RWPE2 (cell line): ENCODE measurements at regions not wholly inside any gene's neighbourhood (a gene's known extent, or its start where the extent isn't known, plus 50 kb on each side); places are given as distances from the start of the nearest gene placed in this dataset.
A peak's percentile ranks its signal among the peaks of the same experiment; 100 is the strongest.

Source experiments
- ATAC-seq: fragments of 200-7000 bp; cut with Tn5 transposase; 3 replicates; pipeline ENCODE4 v1.9.1; 2021; ENCODE audit warnings: low read depth
- DNase-seq: peaks from one replicate; pipeline ENCODE4 v3.0.0-alpha.2; 2020; ENCODE audit warnings: low spot score
- H3K27ac ChIP-seq: fragments of 450-650 bp; 2 replicates; pipeline ENCODE4 v1.5.1; 2017; ENCODE audit warnings: mild to moderate bottlenecking; ENCODE audit not compliant: poor library complexity, severe bottlenecking
- H3K27me3 ChIP-seq: fragments of 250-450 bp; sonication (Bioruptor Pico); 2 replicates; pipeline ENCODE4 v1.5.1; 2021; ENCODE audit warnings: mild to moderate bottlenecking, moderate library complexity; ENCODE audit not compliant: insufficient read depth, poor library complexity, severe bottlenecking
- H3K36me3 ChIP-seq: fragments of 250-450 bp; sonication (Bioruptor Pico); 2 replicates; pipeline ENCODE4 v1.5.1; 2020; ENCODE audit warnings: low read depth, mild to moderate bottlenecking, moderate library complexity
- H3K4me1 ChIP-seq: fragments of 250-450 bp; sonication (Bioruptor Pico); 2 replicates; pipeline ENCODE4 v1.5.1; 2021; ENCODE audit warnings: mild to moderate bottlenecking, moderate library complexity; ENCODE audit not compliant: insufficient read depth, poor library complexity, severe bottlenecking
- H3K4me3 ChIP-seq: fragments of 250-450 bp; sonication (Bioruptor Pico); 2 replicates; pipeline ENCODE4 v1.5.1; 2021; ENCODE audit warnings: mild to moderate bottlenecking, moderate library complexity; ENCODE audit not compliant: severe bottlenecking
- H3K9me3 ChIP-seq: fragments of 250-450 bp; sonication (Bioruptor Pico); 2 replicates; pipeline ENCODE4 v1.5.1; 2021; ENCODE audit warnings: mild to moderate bottlenecking, moderate library complexity; ENCODE audit not compliant: severe bottlenecking
- TF ChIP-seq, protein P1 (sequence below): fragments of 450-650 bp; IDR thresholded peaks from one replicate; pipeline ENCODE4 v1.5.1; 2017; ENCODE audit warnings: mild to moderate bottlenecking, moderate library complexity; ENCODE audit not compliant: poor library complexity, severe bottlenecking

DNA sequence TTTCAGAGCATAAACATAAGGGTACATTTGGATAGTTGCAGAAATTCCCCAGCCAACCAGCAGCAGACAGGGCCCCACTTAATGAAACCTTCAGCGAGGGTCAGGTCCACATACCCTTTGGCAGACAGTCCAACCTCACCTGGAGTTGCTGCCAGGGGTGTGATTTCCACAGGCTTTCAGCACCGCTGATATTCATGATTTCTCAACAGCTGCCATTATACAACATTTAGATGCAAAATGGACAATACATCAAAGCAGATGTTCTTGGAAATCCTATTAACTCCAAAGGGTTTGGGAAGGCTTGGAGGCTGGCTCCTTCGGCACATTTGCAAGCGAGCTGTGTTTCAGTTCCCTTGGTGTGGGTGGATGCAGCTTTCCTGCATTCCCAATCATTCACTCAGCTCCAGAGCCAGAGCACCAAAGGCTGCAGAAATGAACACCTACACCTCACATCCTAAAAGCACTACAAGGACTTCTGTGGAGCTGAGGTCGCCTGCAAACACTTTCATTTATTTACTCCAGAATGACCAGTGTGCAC is 147.2 kb upstream of the VSTM2B start:
- ATAC-seq (no peak), DNase-seq (no peak)
- no peaks in the 10 kb centered on the region for H3K9me3 ChIP-seq
- H3K36me3 ChIP-seq, result no peaks in the 10 kb centered on the region
- H3K27ac ChIP-seq, result no peak overlapping the region
- no peaks in the 10 kb centered on the region for H3K27me3 ChIP-seq
- no peaks in the 10 kb centered on the region for H3K4me1 ChIP-seq
- TF ChIP-seq, protein P1, sequence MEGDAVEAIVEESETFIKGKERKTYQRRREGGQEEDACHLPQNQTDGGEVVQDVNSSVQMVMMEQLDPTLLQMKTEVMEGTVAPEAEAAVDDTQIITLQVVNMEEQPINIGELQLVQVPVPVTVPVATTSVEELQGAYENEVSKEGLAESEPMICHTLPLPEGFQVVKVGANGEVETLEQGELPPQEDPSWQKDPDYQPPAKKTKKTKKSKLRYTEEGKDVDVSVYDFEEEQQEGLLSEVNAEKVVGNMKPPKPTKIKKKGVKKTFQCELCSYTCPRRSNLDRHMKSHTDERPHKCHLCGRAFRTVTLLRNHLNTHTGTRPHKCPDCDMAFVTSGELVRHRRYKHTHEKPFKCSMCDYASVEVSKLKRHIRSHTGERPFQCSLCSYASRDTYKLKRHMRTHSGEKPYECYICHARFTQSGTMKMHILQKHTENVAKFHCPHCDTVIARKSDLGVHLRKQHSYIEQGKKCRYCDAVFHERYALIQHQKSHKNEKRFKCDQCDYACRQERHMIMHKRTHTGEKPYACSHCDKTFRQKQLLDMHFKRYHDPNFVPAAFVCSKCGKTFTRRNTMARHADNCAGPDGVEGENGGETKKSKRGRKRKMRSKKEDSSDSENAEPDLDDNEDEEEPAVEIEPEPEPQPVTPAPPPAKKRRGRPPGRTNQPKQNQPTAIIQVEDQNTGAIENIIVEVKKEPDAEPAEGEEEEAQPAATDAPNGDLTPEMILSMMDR, result no peak
- no peak overlapping the region for H3K4me3 ChIP-seq

DNA sequence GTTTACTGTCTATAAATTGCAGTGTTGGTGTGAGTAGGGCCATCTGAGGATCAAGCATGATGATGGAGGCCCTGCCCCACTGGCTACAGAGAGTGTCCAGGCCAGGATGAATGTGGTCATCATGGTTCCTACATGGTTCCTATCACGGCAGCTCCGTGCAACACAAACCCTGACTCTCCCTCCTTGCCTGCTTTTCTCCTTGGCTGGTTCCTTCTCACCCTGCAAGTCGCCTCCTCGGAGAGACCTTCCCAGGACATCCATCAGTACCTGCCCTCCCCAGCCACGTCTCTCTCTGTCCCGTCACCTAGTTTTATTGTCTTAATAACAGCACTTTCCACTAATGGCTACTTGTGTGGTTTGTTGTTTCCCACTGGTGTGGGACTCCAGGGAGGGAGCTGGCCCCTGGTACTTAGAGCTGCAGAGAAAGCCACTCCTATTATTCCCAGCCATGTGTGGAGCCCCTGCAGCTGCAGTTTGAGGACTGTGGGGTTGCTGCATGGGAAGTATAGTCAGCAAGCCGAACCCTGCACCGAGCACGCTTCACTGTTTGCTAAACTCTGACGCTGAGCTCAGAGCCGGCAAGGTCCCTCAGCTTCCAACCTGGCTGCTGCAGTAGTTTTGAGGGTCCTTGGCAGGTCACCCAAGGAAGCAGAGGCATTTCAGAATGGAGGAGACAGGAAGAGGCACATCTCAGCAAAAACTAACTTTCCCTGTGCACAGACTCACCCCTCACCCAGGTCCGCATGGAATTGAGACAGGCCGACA is 146.4 kb upstream of the VSTM2B start:
- H3K27ac ChIP-seq, result no peak overlapping the region
- H3K27me3 ChIP-seq, result no peaks in the 10 kb centered on the region
- H3K36me3 ChIP-seq, result no peaks in the 10 kb centered on the region
- H3K4me3 ChIP-seq, result no peak overlapping the region
- ATAC-seq (no peak), DNase-seq (peak; percentile 15)
- H3K9me3 ChIP-seq, result no peaks in the 10 kb centered on the region
- TF ChIP-seq, protein P1, result no peak
- H3K4me1 ChIP-seq, result no peaks in the 10 kb centered on the region

DNA sequence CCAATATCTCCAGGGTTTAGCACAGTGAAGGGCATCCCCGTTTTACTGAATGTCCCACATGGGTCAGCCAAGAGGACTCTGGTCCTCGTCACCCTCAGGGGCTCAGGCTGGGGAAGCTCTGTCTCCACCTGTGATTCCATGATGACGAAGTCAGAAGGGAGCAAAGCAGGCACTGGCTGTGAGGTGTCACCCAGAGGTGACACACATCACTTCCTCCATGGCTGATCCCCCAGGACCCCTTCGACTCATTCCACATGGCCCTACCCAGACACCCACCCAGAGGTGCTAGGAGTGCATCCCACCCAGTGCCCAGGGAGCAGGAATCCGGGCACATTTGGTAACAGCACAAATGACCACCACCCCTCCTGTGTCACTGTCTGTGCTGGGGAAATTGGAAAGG is 145.2 kb upstream of the VSTM2B start:
- H3K4me1 ChIP-seq, result no peaks in the 10 kb centered on the region
- H3K27me3 ChIP-seq, result no peaks in the 10 kb centered on the region
- ATAC-seq (no peak), DNase-seq (peak; percentile 28)
- no peaks in the 10 kb centered on the region for H3K36me3 ChIP-seq
- H3K27ac ChIP-seq, result no peak overlapping the region
- no peaks in the 10 kb centered on the region for H3K9me3 ChIP-seq
- TF ChIP-seq, protein P1, result no peak
- no peak overlapping the region for H3K4me3 ChIP-seq

DNA sequence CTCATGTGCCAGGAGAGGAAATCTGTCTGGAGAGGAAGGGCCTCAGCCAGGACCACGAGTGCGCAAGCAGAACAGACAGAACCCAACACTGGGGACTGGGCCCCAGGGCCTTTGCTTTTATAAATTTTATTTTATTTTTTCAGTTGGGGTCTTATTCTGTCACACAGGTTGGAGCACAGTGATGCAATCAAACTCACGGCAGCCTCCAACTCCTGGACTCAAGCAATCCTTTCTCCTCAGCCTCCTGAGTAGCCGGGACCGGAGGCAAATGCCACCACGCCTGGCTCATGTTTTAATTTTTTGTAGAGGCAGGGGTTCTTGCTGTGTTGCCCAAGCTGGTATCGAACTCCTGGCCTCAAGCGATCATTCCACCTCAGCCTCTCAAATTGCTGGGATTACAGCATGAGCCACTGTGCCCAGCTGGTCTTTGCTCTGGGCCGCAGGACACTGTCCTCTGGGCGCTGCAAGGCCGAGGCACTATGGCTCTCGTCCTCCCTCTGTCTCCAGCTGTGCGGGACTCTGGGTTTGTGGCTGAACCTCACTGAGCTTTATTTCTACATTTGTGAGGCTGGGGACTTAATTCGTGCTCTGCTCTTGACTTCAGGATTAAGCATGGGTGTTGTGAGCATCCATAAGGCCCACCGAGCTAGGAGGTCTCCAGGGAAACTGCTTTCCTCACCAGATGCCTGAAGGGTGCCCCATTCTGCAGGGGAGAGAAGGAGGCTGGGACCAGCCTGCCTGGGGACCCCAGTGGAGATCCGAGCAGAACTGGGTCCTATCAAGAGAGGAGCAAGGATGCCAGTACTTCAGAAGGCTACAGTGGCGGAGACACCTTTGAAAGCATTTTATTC is 144.2 kb upstream of the VSTM2B start:
- Histone ChIP-seq H3K27me3 (no peaks in the 10 kb centered on the region), H3K9me3 (no peaks in the 10 kb centered on the region), H3K4me3 (no peak overlapping the region), H3K27ac (no peak overlapping the region), H3K36me3 (no peaks in the 10 kb centered on the region), H3K4me1 (no peaks in the 10 kb centered on the region)
- DNase-seq, result peak; percentile 13
- ATAC-seq, result no peak
- TF ChIP-seq, protein P1, result no peak
